PFSK-1 (cell line): ENCODE measurements at regions not wholly inside any gene's neighbourhood (a gene's known extent, or its start where the extent isn't known, plus 50 kb on each side); places are given as distances from the start of the nearest gene placed in this dataset.

Experiments used
- FOXP2 ChIP-seq: optimal IDR thresholded peaks from 2 replicates; pipeline ENCODE3; 2011; ENCODE audit warnings: borderline replicate concordance, control low read depth, inconsistent platforms; ENCODE audit not compliant: insufficient read depth; ENCODE audit errors: extremely low read length, extremely low read depth
- POLR2AphosphoS5 ChIP-seq: IDR thresholded peaks from 2 replicates; pipeline ENCODE4 v1.6.1; 2012; ENCODE audit warnings: low read depth, mild to moderate bottlenecking, control low read depth, low read length, moderate library complexity
- SIN3A ChIP-seq: IDR thresholded peaks from 2 replicates; pipeline ENCODE4 v1.6.1; 2012; ENCODE audit warnings: mild to moderate bottlenecking, low read length, moderate library complexity, borderline replicate concordance; ENCODE audit not compliant: insufficient read depth
- TAF1 ChIP-seq: IDR thresholded peaks from 2 replicates; pipeline ENCODE4 v1.6.1; 2012; ENCODE audit warnings: low read length, control low read depth, borderline replicate concordance; ENCODE audit not compliant: insufficient read depth
- TF ChIP-seq, protein P1 (sequence below), 2 experiments: IDR thresholded peaks; 2 replicates each; pipeline versions ENCODE4 v1.6.1 to v1.8.0; 2011 to 2012; ENCODE audit warnings: low read depth in 2 of 2, low read length in 2 of 2, control low read depth in 1 of 2, inconsistent platforms in 1 of 2, mild to moderate bottlenecking in 1 of 2, moderate library complexity in 1 of 2; ENCODE audit not compliant: insufficient read depth in 1 of 2

DNA sequence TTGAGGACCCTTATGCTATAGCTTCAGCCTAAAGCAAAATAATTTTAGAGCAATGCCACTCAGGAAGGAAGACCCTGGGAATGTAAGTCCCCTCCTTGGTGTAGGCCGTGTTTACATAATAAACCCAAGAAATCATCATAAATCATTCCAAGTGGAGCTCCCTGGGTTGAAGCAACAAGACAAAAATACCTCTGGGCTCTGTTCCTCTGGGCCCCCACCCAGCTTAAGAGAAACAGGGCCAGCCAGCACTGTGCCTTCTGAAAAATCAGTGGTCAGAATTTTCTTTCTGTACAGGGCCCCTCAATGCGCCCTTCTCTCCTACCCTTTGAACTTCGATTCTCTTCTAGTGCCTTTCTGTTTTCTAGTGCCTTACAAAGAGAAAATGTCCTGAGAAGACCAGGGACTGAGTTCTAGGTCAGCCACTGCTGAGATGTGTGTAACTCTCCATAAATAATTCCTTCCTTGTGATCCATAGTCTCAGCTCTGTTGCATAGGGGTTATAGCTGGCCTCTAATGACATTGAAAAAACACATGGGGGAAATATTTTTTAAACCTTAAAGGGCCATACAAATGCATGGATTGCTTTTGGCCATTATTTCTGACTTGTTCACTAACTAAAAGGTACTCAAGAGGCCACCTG lies 101.0 kb downstream of the ADRB2 start:
- TF ChIP-seq TAF1 (no peak), FOXP2 (no peak)
- TF ChIP-seq, protein P1, sequence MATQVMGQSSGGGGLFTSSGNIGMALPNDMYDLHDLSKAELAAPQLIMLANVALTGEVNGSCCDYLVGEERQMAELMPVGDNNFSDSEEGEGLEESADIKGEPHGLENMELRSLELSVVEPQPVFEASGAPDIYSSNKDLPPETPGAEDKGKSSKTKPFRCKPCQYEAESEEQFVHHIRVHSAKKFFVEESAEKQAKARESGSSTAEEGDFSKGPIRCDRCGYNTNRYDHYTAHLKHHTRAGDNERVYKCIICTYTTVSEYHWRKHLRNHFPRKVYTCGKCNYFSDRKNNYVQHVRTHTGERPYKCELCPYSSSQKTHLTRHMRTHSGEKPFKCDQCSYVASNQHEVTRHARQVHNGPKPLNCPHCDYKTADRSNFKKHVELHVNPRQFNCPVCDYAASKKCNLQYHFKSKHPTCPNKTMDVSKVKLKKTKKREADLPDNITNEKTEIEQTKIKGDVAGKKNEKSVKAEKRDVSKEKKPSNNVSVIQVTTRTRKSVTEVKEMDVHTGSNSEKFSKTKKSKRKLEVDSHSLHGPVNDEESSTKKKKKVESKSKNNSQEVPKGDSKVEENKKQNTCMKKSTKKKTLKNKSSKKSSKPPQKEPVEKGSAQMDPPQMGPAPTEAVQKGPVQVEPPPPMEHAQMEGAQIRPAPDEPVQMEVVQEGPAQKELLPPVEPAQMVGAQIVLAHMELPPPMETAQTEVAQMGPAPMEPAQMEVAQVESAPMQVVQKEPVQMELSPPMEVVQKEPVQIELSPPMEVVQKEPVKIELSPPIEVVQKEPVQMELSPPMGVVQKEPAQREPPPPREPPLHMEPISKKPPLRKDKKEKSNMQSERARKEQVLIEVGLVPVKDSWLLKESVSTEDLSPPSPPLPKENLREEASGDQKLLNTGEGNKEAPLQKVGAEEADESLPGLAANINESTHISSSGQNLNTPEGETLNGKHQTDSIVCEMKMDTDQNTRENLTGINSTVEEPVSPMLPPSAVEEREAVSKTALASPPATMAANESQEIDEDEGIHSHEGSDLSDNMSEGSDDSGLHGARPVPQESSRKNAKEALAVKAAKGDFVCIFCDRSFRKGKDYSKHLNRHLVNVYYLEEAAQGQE (IDR thresholded peaks at IDR 0.05; ENCODE audit: insufficient read depth in 1 of 2, low read depth in 2 of 2, low read length in 2 of 2) = no peak

GRCh38 chr5:148928141-148928540 lies 101.7 kb downstream of the ADRB2 start:
- no peak for TF ChIP-seq FOXP2
- no peak for TF ChIP-seq POLR2AphosphoS5
- no peak for TF ChIP-seq SIN3A
- TF ChIP-seq, protein P1 (IDR thresholded peaks at IDR 0.05; ENCODE audit: insufficient read depth in 1 of 2, low read depth in 2 of 2, low read length in 2 of 2) = no peak
- TF ChIP-seq TAF1 = no peak

- no peak for TF ChIP-seq SIN3A
- TF ChIP-seq POLR2AphosphoS5 = no peak
- TF ChIP-seq TAF1 = no peak
- TF ChIP-seq FOXP2 = no peak
- TF ChIP-seq, protein P1 (IDR thresholded peaks at IDR 0.05; ENCODE audit: insufficient read depth in 1 of 2, low read depth in 2 of 2, low read length in 2 of 2) = no peak
Measured at GRCh38 chr5:148931453-148932057, 105.1 kb downstream of the ADRB2 start.

- TF ChIP-seq FOXP2 (no peak), TAF1 (no peak), SIN3A (no peak), POLR2AphosphoS5 (no peak)
- TF ChIP-seq, protein P1 (IDR thresholded peaks at IDR 0.05; ENCODE audit: insufficient read depth in 1 of 2, low read depth in 2 of 2, low read length in 2 of 2) = no peak
Measured at GRCh38 chr5:148932355-148932935, 106.0 kb downstream of the ADRB2 start.
